ENCODE measurements at regions not wholly inside any gene's neighbourhood (a gene's known extent, or its start where the extent isn't known, plus 50 kb on each side); places are given as distances from the start of the nearest gene placed in this dataset.

DNA sequence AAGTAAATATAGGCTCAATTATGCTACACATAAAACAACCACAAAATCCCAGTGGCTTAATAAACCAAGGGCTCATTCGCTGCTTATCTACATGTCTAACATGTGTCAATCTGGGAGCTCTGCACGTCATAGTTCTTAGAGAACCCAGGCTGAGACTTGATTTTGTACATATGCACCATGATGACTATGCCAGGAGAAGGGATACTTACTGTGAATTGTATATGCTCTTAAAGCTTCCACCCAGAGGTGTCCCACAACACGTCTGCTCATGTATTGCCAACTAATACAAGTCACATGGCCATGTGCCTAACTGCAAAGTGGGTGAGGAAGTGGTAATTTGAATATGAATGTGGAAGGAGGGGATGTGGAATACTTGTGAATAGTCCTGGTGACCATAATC is 262.1 kb downstream of the CPS1 start:
- TF ChIP-seq, protein P1, sequence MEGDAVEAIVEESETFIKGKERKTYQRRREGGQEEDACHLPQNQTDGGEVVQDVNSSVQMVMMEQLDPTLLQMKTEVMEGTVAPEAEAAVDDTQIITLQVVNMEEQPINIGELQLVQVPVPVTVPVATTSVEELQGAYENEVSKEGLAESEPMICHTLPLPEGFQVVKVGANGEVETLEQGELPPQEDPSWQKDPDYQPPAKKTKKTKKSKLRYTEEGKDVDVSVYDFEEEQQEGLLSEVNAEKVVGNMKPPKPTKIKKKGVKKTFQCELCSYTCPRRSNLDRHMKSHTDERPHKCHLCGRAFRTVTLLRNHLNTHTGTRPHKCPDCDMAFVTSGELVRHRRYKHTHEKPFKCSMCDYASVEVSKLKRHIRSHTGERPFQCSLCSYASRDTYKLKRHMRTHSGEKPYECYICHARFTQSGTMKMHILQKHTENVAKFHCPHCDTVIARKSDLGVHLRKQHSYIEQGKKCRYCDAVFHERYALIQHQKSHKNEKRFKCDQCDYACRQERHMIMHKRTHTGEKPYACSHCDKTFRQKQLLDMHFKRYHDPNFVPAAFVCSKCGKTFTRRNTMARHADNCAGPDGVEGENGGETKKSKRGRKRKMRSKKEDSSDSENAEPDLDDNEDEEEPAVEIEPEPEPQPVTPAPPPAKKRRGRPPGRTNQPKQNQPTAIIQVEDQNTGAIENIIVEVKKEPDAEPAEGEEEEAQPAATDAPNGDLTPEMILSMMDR (IDR thresholded peaks at IDR 0.05): no peak
- Mint-ChIP-seq H3K36me3 (ENCODE audit: low read depth) (no peaks in the 10 kb centered on the region), H3K4me3 (no peak overlapping the region), H3K27me3 (no peaks in the 10 kb centered on the region), H3K4me1 (no peaks in the 10 kb centered on the region), H3K27ac (no peak overlapping the region), H3K9me3 (peaks cover 3% of the 10 kb centered on the region)
- ATAC-seq (ENCODE audit: low read depth): no peak
- ChIA-PET CTCF (no interaction called here), POLR2A (no interaction called here)
- intact Hi-C loops (cut with micrococcal nuclease): no loop called here
- no peak for DNase-seq

DNA sequence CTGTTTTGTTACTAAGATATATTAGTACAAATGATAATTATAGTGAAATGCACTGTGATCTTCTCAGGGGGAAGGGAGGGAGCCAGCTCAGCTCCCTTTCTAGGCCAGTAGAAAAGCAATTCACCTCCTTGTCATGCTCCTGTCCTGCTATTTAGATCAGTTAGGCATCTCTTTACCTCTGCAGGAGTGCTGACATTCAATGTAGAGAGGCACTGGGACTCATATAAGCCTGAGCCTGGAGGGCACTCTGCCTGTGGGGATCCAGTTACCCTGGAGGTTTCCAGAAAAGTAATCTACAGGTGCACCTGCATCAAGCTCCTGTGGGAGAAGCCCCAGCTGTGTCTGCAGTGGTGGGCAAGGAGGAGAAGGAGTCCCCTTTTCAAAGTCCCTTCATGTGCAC is 277.0 kb downstream of the CPS1 start:
- H3K4me3 Mint-ChIP-seq: no peak overlapping the region

DNA sequence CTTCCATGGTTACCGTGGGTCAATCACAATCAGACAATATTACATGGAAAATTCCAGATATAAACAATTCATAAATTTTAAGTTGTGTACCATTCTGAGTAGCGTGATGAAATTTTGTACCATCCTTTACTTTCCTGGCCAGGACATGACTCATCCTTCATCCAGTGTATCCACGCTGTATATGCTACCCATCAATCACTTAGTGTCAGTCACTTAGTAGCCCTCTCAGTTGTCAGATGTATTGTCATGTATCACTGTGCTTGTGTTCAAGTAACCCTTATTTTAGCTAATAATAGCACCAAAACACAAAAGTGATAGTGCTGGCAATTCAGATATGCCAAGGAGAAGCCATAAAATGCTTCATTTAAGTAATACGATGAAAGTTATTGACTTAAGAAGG is 282.6 kb downstream of the CPS1 start:
- CTCF ChIA-PET: no interaction called here
- no peak overlapping the region for H3K4me3 Mint-ChIP-seq
- no peaks in the 10 kb centered on the region for H3K36me3 Mint-ChIP-seq (ENCODE audit: low read depth)
- TF ChIP-seq, protein P1 (IDR thresholded peaks at IDR 0.05): no peak
- intact Hi-C loops (cut with micrococcal nuclease): no loop called here
- POLR2A ChIA-PET: no interaction called here
- no peak overlapping the region for H3K27ac Mint-ChIP-seq
- DNase-seq: no peak
- H3K9me3 Mint-ChIP-seq: no peaks in the 10 kb centered on the region
- ATAC-seq (ENCODE audit: low read depth): no peak
- no peaks in the 10 kb centered on the region for H3K4me1 Mint-ChIP-seq
- no peaks in the 10 kb centered on the region for H3K27me3 Mint-ChIP-seq

More for the DNA sequence above, 277.0 kb downstream of the CPS1 start:
- DNase-seq (no peak), ATAC-seq (ENCODE audit: low read depth) (no peak)
- Mint-ChIP-seq H3K9me3 (no peaks in the 10 kb centered on the region), H3K36me3 (ENCODE audit: low read depth) (no peaks in the 10 kb centered on the region), H3K27me3 (no peaks in the 10 kb centered on the region), H3K4me1 (no peaks in the 10 kb centered on the region), H3K27ac (no peak overlapping the region)
- intact Hi-C loops (cut with micrococcal nuclease): no loop called here
- ChIA-PET CTCF (no interaction called here), POLR2A (no interaction called here)
- TF ChIP-seq, protein P1 (IDR thresholded peaks at IDR 0.05): no peak

DNA sequence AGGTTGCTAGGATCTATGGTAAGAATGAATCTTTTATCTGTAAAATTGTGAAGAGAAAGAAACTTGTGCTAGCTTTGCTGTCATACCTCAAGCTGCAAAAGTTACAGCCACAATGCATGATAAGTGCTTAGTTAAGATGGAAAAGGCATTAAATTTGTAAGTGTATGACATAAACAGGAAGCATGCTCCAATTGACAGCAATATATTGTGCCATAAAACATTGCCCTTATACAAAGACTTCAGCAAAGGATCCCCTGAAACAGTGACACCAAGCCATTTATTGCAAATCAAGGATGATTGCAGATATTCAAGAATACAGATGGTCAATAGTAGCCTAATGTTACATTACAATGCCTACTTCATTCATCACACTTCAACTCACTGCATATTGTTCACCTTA is 283.1 kb downstream of the CPS1 start:
- Mint-ChIP-seq H3K27me3 (no peaks in the 10 kb centered on the region), H3K36me3 (ENCODE audit: low read depth) (no peaks in the 10 kb centered on the region), H3K9me3 (no peaks in the 10 kb centered on the region), H3K4me3 (no peak overlapping the region), H3K4me1 (no peaks in the 10 kb centered on the region), H3K27ac (no peak overlapping the region)
- no peak for ATAC-seq (ENCODE audit: low read depth)
- no peak for DNase-seq
- TF ChIP-seq, protein P1 (IDR thresholded peaks at IDR 0.05): no peak
- intact Hi-C loops (cut with micrococcal nuclease): no loop called here
- POLR2A ChIA-PET: no interaction called here
- CTCF ChIA-PET: no interaction called here

DNA sequence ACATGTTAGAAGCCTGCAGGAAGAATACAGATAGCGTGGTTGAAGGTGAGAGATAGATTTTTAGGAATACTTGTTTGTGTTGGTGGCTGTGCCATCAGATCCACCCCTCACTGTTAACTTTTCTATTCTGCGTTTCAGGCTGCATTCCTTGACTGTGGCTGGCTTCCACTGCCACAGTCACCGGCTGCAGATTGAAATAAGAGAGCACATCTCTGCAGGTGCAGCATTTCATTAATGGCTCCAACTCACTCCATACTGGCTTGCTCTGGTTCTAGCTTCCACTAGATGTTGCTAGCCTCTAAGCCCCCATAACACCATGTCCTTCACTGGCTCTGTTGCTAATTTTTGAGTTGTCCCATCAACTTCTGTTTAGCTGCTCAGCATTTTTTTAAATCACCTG is 286.5 kb downstream of the CPS1 start:
- no peak for DNase-seq
- TF ChIP-seq, protein P1 (IDR thresholded peaks at IDR 0.05): no peak
- no peaks in the 10 kb centered on the region for H3K36me3 Mint-ChIP-seq (ENCODE audit: low read depth)
- no peak for ATAC-seq (ENCODE audit: low read depth)
- POLR2A ChIA-PET: no interaction called here
- no peak overlapping the region for H3K27ac Mint-ChIP-seq
- CTCF ChIA-PET: no interaction called here
- no peaks in the 10 kb centered on the region for H3K9me3 Mint-ChIP-seq
- H3K27me3 Mint-ChIP-seq: no peaks in the 10 kb centered on the region
- no peaks in the 10 kb centered on the region for H3K4me1 Mint-ChIP-seq
- no peak overlapping the region for H3K4me3 Mint-ChIP-seq
- intact Hi-C loops (cut with micrococcal nuclease): no loop called here

All from activated B cell treated with CpG ODN at 0.5 μM for 24 hours (primary cell).